ENCODE measurements at regions not wholly inside any gene's neighbourhood (a gene's known extent, or its start where the extent isn't known, plus 50 kb on each side); places are given as distances from the start of the nearest gene placed in this dataset.

DNA sequence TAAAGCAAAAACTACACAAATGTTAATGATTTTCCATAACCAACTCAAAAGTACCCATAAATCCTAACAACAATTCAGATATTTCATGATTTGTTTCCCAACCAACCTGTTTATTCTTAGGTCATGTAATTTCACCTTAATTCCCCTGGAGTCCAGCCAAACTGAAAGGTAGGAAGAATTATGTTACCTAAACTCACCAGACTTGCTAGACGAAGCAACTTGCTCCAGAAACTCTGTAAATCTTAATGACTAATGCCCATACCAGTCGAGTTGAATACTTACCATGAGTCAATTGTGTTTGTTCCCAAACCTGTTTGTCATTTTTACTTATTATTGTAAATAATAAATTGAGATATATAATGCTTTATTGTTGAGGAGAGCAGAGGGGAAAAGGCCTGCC lies 1030.0 kb downstream of the TBL1XR1 start:
- no peak overlapping the region for H3K9ac ChIP-seq (ENCODE audit: extremely low read depth, insufficient read length, low read length)
- no peak overlapping the region for H2BK5ac ChIP-seq (ENCODE audit: insufficient read length, low read length)
- H2AFZ ChIP-seq (ENCODE audit: low read length): no peak overlapping the region
- Mint-ChIP-seq H3K36me3 (ENCODE audit: insufficient read depth in 1 of 3, low read depth in 3 of 3) (0 out of 7 replicates have a peak, but pooled peaks cover 0 to 2% (median 0%) of the 10 kb centered on the region in 3 experiments), H3K4me3 (no peak overlapping the region), H3K4me1 (peaks cover 11% of the 10 kb centered on the region in 2 experiments), H3K9me3 (no peaks in the 10 kb centered on the region; a peak in 1 of 5 replicates), H3K27me3 (ENCODE audit: low read depth) (no peaks in the 10 kb centered on the region), H3K27ac (no peak overlapping the region)
- TF ChIP-seq, protein P1, sequence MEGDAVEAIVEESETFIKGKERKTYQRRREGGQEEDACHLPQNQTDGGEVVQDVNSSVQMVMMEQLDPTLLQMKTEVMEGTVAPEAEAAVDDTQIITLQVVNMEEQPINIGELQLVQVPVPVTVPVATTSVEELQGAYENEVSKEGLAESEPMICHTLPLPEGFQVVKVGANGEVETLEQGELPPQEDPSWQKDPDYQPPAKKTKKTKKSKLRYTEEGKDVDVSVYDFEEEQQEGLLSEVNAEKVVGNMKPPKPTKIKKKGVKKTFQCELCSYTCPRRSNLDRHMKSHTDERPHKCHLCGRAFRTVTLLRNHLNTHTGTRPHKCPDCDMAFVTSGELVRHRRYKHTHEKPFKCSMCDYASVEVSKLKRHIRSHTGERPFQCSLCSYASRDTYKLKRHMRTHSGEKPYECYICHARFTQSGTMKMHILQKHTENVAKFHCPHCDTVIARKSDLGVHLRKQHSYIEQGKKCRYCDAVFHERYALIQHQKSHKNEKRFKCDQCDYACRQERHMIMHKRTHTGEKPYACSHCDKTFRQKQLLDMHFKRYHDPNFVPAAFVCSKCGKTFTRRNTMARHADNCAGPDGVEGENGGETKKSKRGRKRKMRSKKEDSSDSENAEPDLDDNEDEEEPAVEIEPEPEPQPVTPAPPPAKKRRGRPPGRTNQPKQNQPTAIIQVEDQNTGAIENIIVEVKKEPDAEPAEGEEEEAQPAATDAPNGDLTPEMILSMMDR (conservative IDR thresholded peaks at IDR 0.05): no peak
- H3K79me2 ChIP-seq (ENCODE audit: insufficient read depth, low read length): no peaks in the 10 kb centered on the region
- no peak overlapping the region for H3K56ac ChIP-seq (ENCODE audit: insufficient read length, low read depth, low read length)
- H4K91ac ChIP-seq (ENCODE audit: insufficient read length, low read depth, low read length): no peak overlapping the region
- H2BK120ac ChIP-seq (ENCODE audit: low read depth, low read length, poor library complexity, severe bottlenecking): no peak overlapping the region
- no peak overlapping the region for H4K8ac ChIP-seq (replicated peaks; ENCODE audit: insufficient read length, low read depth, low read length)
- H4K5ac ChIP-seq (ENCODE audit: insufficient read length, low read depth, low read length): no peak overlapping the region
- H2BK20ac ChIP-seq (ENCODE audit: low read depth, low read length, poor library complexity, severe bottlenecking): no peak overlapping the region
- no peak overlapping the region for H2AK5ac ChIP-seq (ENCODE audit: insufficient read length, low read length)
- H3K27ac ChIP-seq (ENCODE audit: insufficient read length, low read depth, low read length): no peak overlapping the region
- H3K79me1 ChIP-seq (ENCODE audit: insufficient read depth, low read depth, low read length, poor library complexity, severe bottlenecking): no peaks in the 10 kb centered on the region
- H3K4ac ChIP-seq (ENCODE audit: low read depth, low read length): no peak overlapping the region
- no peak overlapping the region for H2BK12ac ChIP-seq (ENCODE audit: insufficient read length, low read depth, low read length)
- H3K18ac ChIP-seq (ENCODE audit: insufficient read length, low read depth, low read length): no peak overlapping the region
- no peaks in the 10 kb centered on the region for H3K27me3 ChIP-seq (ENCODE audit: insufficient read depth, low read length)
- no peak overlapping the region for H2BK15ac ChIP-seq (ENCODE audit: low read depth, low read length)
- no peak for DNase-seq
- no peaks in the 10 kb centered on the region for H4K20me1 ChIP-seq (ENCODE audit: control insufficient read depth, insufficient read depth, insufficient read length)
- no peak overlapping the region for H3K23ac ChIP-seq (ENCODE audit: insufficient read length, low read depth, low read length)
- H3K4me1 ChIP-seq (ENCODE audit: insufficient read depth, low read length): no peaks in the 10 kb centered on the region; the same call in 1 of the 2 replicates
- H3K23me2 ChIP-seq (ENCODE audit: insufficient read length, low read depth, low read length, poor library complexity, severe bottlenecking): no peaks in the 10 kb centered on the region
- H3K9me3 ChIP-seq (ENCODE audit: control insufficient read depth, low read depth, low read length): no peaks in the 10 kb centered on the region
- no peak overlapping the region for H3K4me2 ChIP-seq (ENCODE audit: insufficient read depth, insufficient read length, low read length)
- no CpG with 5 or more reads among the region's 2 CpGs for WGBS (ENCODE audit: extremely low coverage, insufficient read length, low lambda C conversion rate)
- no peak overlapping the region for H3K14ac ChIP-seq (ENCODE audit: insufficient read depth, low read length)
- no peak overlapping the region for H3T11ph ChIP-seq (ENCODE audit: low read length)

Data from H9 (cell line).